MG63 (cell line): ENCODE measurements at regions not wholly inside any gene's neighbourhood (a gene's known extent, or its start where the extent isn't known, plus 50 kb on each side); places are given as distances from the start of the nearest gene placed in this dataset.
"Not testable (repeated sequence)": the region's sequence is repeated elsewhere in the genome, so short reads cannot be mapped to it uniquely, and the experiment has no call there.

ENCODE experiments used
- DNase-seq: peaks from one replicate; pipeline ENCODE4 v3.0.0-alpha.2; 2020
- H3K27me3 ChIP-seq: fragments of 250-450 bp; sonication (Bioruptor Pico); 2 replicates; pipeline ENCODE4 v1.5.1; 2020; ENCODE audit warnings: mild to moderate bottlenecking, moderate library complexity
- H3K36me3 ChIP-seq: fragments of 250-450 bp; sonication (Bioruptor Pico); 2 replicates; pipeline ENCODE4 v1.5.1; 2020; ENCODE audit warnings: mild to moderate bottlenecking, moderate library complexity
- H3K4me3 ChIP-seq: fragments of 250-450 bp; sonication (Bioruptor Pico); 2 replicates; pipeline ENCODE4 v1.5.1; 2020; ENCODE audit warnings: mild to moderate bottlenecking, moderate library complexity
- H3K9me3 ChIP-seq: fragments of 250-450 bp; sonication (Bioruptor Pico); 2 replicates; pipeline ENCODE4 v1.5.1; 2020; ENCODE audit warnings: mild to moderate bottlenecking, moderate library complexity

GRCh38 chr9:102587281-102587680 lies 407.9 kb upstream of the CYLC2 start:
- Histone ChIP-seq H3K9me3 (no peaks in the 10 kb centered on the region), H3K36me3 (no peaks in the 10 kb centered on the region), H3K4me3 (no peak overlapping the region), H3K27me3 (no peaks in the 10 kb centered on the region)
- DNase-seq = no peak

GRCh38 chr9:102569436-102569835 lies 425.7 kb upstream of the CYLC2 start:
- Histone ChIP-seq H3K27me3 (no peaks in the 10 kb centered on the region), H3K36me3 (no peaks in the 10 kb centered on the region), H3K4me3 (no peak overlapping the region), H3K9me3 (no peaks in the 10 kb centered on the region)
- no peak for DNase-seq

- no peak overlapping the region for H3K4me3 ChIP-seq
- H3K36me3 ChIP-seq = no peaks in the 10 kb centered on the region
- no peaks in the 10 kb centered on the region for H3K27me3 ChIP-seq
- DNase-seq = no peak
- H3K9me3 ChIP-seq = peaks cover 6% of the 10 kb centered on the region
These were observed 443.8 kb upstream of the CYLC2 start for GRCh38 chr9:102551346-102551745.

- Histone ChIP-seq H3K27me3 (no peaks in the 10 kb centered on the region), H3K4me3 (no peak overlapping the region), H3K9me3 (peaks cover 6% of the 10 kb centered on the region), H3K36me3 (no peaks in the 10 kb centered on the region)
- DNase-seq = no peak
These were observed 444.2 kb upstream of the CYLC2 start for GRCh38 chr9:102550886-102551285.

GRCh38 chr9:102550266-102550665 lies 444.9 kb upstream of the CYLC2 start:
- Histone ChIP-seq H3K9me3 (peaks cover 6% of the 10 kb centered on the region), H3K4me3 (no peak overlapping the region), H3K36me3 (no peaks in the 10 kb centered on the region), H3K27me3 (no peaks in the 10 kb centered on the region)
- no peak for DNase-seq

- H3K27me3 ChIP-seq = no peaks in the 10 kb centered on the region
- no peak for DNase-seq
- no peaks in the 10 kb centered on the region for H3K36me3 ChIP-seq
- no peak overlapping the region for H3K4me3 ChIP-seq
- H3K9me3 ChIP-seq = no peaks in the 10 kb centered on the region
These were observed 461.1 kb upstream of the CYLC2 start for GRCh38 chr9:102534031-102534430.

- H3K27me3 ChIP-seq = no peaks in the 10 kb centered on the region
- H3K4me3 ChIP-seq = no peak overlapping the region
- no peaks in the 10 kb centered on the region for H3K36me3 ChIP-seq
- DNase-seq = no peak
- H3K9me3 ChIP-seq = no peaks in the 10 kb centered on the region
These were observed 473.9 kb upstream of the CYLC2 start for GRCh38 chr9:102521097-102521755.

GRCh38 chr9:102519423-102519822 lies 475.7 kb upstream of the CYLC2 start:
- no peaks in the 10 kb centered on the region for H3K36me3 ChIP-seq
- H3K4me3 ChIP-seq = no peak overlapping the region
- DNase-seq = no peak
- H3K27me3 ChIP-seq = no peaks in the 10 kb centered on the region
- H3K9me3 ChIP-seq = no peaks in the 10 kb centered on the region

- DNase-seq = no peak
- Histone ChIP-seq H3K36me3 (no peaks in the 10 kb centered on the region), H3K27me3 (no peaks in the 10 kb centered on the region), H3K4me3 (no peak overlapping the region), H3K9me3 (no peaks in the 10 kb centered on the region)
These were observed 476.8 kb upstream of the CYLC2 start for GRCh38 chr9:102518324-102518723.

- no peaks in the 10 kb centered on the region for H3K9me3 ChIP-seq
- no peak overlapping the region for H3K4me3 ChIP-seq
- no peaks in the 10 kb centered on the region for H3K27me3 ChIP-seq
- DNase-seq = no peak
- no peaks in the 10 kb centered on the region for H3K36me3 ChIP-seq
These were observed 480.6 kb upstream of the CYLC2 start for GRCh38 chr9:102514541-102514940.

GRCh38 chr9:102507044-102507687 lies 488.0 kb upstream of the CYLC2 start:
- Histone ChIP-seq H3K36me3 (no peaks in the 10 kb centered on the region), H3K9me3 (no peaks in the 10 kb centered on the region), H3K4me3 (no peak overlapping the region), H3K27me3 (no peaks in the 10 kb centered on the region)
- DNase-seq = no peak

- H3K27me3 ChIP-seq = no peaks in the 10 kb centered on the region
- no peak overlapping the region for H3K4me3 ChIP-seq
- no peak for DNase-seq
- H3K9me3 ChIP-seq = no peaks in the 10 kb centered on the region
- no peaks in the 10 kb centered on the region for H3K36me3 ChIP-seq
These were observed 488.7 kb upstream of the CYLC2 start for GRCh38 chr9:102506406-102506805.

- no peaks in the 10 kb centered on the region for H3K9me3 ChIP-seq
- no peak overlapping the region for H3K4me3 ChIP-seq
- no peaks in the 10 kb centered on the region for H3K36me3 ChIP-seq
- H3K27me3 ChIP-seq = no peaks in the 10 kb centered on the region
- no peak for DNase-seq
These were observed 495.7 kb upstream of the CYLC2 start for GRCh38 chr9:102499468-102499867.

- no peak overlapping the region for H3K4me3 ChIP-seq
- H3K36me3 ChIP-seq = no peaks in the 10 kb centered on the region
- DNase-seq = no peak
- no peaks in the 10 kb centered on the region for H3K27me3 ChIP-seq
- no peaks in the 10 kb centered on the region for H3K9me3 ChIP-seq
These were observed 497.4 kb upstream of the CYLC2 start for GRCh38 chr9:102497709-102498108.

GRCh38 chr9:102486976-102487375 lies 508.2 kb upstream of the CYLC2 start:
- not testable (repeated sequence) for H3K9me3 ChIP-seq, H3K4me3 ChIP-seq, DNase-seq

GRCh38 chr9:102483651-102484050 lies 511.5 kb upstream of the CYLC2 start:
- no peak overlapping the region for H3K4me3 ChIP-seq
- DNase-seq = no peak
- H3K9me3 ChIP-seq = no peaks in the 10 kb centered on the region

More at GRCh38 chr9:102486976-102487375, 508.2 kb upstream of the CYLC2 start:
- H3K36me3 ChIP-seq, H3K27me3 ChIP-seq: not testable (repeated sequence)

GRCh38 chr9:102482776-102483175 lies 512.4 kb upstream of the CYLC2 start:
- H3K9me3 ChIP-seq = no peaks in the 10 kb centered on the region
- no peak for DNase-seq
- H3K27me3 ChIP-seq = no peaks in the 10 kb centered on the region
- H3K4me3 ChIP-seq = no peak overlapping the region
- no peaks in the 10 kb centered on the region for H3K36me3 ChIP-seq

More at GRCh38 chr9:102483651-102484050, 511.5 kb upstream of the CYLC2 start:
- no peaks in the 10 kb centered on the region for H3K27me3 ChIP-seq
- no peaks in the 10 kb centered on the region for H3K36me3 ChIP-seq

- Histone ChIP-seq H3K4me3 (no peak overlapping the region), H3K36me3 (no peaks in the 10 kb centered on the region), H3K9me3 (no peaks in the 10 kb centered on the region), H3K27me3 (no peaks in the 10 kb centered on the region)
- DNase-seq = peak; percentile 54
These were observed 515.9 kb upstream of the CYLC2 start for GRCh38 chr9:102479191-102479590.
